ENCODE measurements at regions not wholly inside any gene's neighbourhood (a gene's known extent, or its start where the extent isn't known, plus 50 kb on each side); places are given as distances from the start of the nearest gene placed in this dataset.
"Not testable (repeated sequence)": the region's sequence is repeated elsewhere in the genome, so short reads cannot be mapped to it uniquely, and the experiment has no call there.

GRCh38 chr1:146630302-146630701 lies 307.8 kb upstream of the NBPF12 start:
- intact Hi-C loops (cut with DNase I); H3K4me1 ChIP-seq; H3K27me3 ChIP-seq; ATAC-seq; H3K27ac ChIP-seq; H3K36me3 ChIP-seq (replicated peaks in 1 of 2; ENCODE audit: insufficient read depth in 1 of 2, low read depth in 2 of 2); DNase-seq; H3K4me3 ChIP-seq; H3K9me3 ChIP-seq: not testable (repeated sequence)
- 57% methylated on average over 1 of the region's 1 CpG; no CpG with 5 or more reads in 1 of the 2 donors for WGBS, 2 donors

DNA sequence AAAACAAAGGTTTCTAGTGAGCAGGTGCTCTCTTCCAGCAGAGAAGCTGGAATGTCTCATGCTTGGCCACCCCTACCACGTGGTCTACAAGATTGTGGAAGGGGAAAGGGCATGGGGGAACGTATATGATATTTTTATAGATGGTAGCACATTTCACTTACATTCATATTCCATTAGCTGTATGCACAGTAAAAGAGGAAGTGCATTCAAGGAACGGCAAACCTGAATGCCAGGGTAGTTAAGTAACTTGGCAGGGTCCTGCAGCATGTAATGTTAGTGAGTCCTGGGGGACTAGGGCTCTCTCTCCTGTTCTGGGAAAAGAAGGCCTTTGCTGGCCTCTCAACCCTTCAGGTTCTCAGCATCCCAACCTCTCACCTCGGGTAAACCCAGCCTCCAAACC lies 319.5 kb upstream of the NBPF12 start:
- H3K4me1 ChIP-seq; H3K4me3 ChIP-seq; H3K36me3 ChIP-seq (replicated peaks in 1 of 2; ENCODE audit: insufficient read depth in 1 of 2, low read depth in 2 of 2); intact Hi-C loops (cut with DNase I); H3K27ac ChIP-seq; H3K9me3 ChIP-seq; ATAC-seq; DNase-seq; H3K27me3 ChIP-seq: not testable (repeated sequence)
- WGBS, 2 donors, result 71 to 75% methylated on average over 2 to 3 of the region's 4 CpGs

DNA sequence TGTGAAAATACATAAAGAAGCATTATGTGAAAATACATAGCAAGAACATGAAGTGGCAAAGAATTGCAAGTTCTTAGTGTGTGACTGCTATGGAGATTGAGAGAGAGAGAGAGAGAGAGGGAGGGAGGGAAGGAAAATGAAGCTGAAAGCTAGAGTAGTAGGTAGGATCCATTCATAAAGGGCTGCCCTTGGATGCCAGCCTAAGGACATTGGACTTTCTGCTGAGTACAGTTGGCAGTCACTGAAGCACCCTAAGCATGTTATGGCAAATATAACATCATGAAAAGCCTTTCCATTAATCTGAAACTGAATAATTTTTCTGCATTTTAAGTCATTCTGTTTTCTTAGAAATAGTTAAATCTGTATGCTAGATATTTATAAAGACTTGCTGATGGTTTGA lies 333.4 kb upstream of the NBPF12 start:
- ATAC-seq; H3K4me3 ChIP-seq; H3K4me1 ChIP-seq; H3K36me3 ChIP-seq (replicated peaks in 1 of 2; ENCODE audit: insufficient read depth in 1 of 2, low read depth in 2 of 2); H3K27ac ChIP-seq; intact Hi-C loops (cut with DNase I); H3K9me3 ChIP-seq; H3K27me3 ChIP-seq; DNase-seq: not testable (repeated sequence)

DNA sequence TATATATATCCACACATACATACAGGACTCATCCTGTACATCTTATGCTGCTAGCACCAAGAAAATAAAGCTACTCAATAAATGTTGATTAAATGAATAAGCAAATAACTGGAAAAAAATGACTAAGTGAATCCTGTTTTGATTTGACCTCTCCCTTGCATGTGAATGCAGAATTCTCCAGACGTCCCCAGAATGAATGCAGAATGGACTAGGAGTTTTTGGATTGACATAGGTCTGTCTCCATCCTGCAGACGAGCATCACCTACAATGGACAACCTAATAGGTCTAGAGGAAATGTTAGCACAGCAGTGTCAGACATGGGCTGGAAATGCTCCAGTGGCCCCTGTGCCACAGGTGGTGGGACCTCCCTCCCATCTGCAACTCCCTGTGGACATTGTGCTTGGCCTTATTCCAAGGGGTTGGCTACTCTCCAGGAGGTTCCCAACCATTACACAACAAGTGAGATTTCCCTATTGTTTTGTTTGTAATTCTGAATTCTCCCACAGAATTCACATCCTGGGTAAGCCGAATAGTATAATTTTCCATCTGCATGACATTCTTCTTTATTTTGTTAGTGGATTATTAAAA lies 337.3 kb upstream of the NBPF12 start:
- ATAC-seq; DNase-seq; H3K9me3 ChIP-seq; intact Hi-C loops (cut with DNase I); H3K27ac ChIP-seq; H3K27me3 ChIP-seq; H3K36me3 ChIP-seq (replicated peaks in 1 of 2; ENCODE audit: insufficient read depth in 1 of 2, low read depth in 2 of 2); H3K4me3 ChIP-seq; H3K4me1 ChIP-seq: not testable (repeated sequence)
- 15 to 29% methylated on average over 1 of the region's 3 CpGs for WGBS, 2 donors

GRCh38 chr1:146599906-146600305 lies 338.2 kb upstream of the NBPF12 start:
- intact Hi-C loops (cut with DNase I), result not testable (repeated sequence)

GRCh38 chr1:146581229-146581628 lies 352.4 kb upstream of the NOTCH2NLA start:
- H3K36me3 ChIP-seq (replicated peaks in 1 of 2; ENCODE audit: insufficient read depth in 1 of 2, low read depth in 2 of 2); DNase-seq; H3K9me3 ChIP-seq; H3K27ac ChIP-seq; H3K27me3 ChIP-seq; intact Hi-C loops (cut with DNase I); H3K4me3 ChIP-seq; ATAC-seq; H3K4me1 ChIP-seq: not testable (repeated sequence)
- WGBS, 2 donors, result 80 to 93% methylated on average over 1 of the region's 1 CpG

More at GRCh38 chr1:146599906-146600305, 338.2 kb upstream of the NBPF12 start:
- H3K9me3 ChIP-seq; H3K27me3 ChIP-seq; DNase-seq; H3K4me1 ChIP-seq; H3K4me3 ChIP-seq; ATAC-seq; H3K36me3 ChIP-seq (replicated peaks in 1 of 2; ENCODE audit: insufficient read depth in 1 of 2, low read depth in 2 of 2); H3K27ac ChIP-seq: not testable (repeated sequence)
- 82 to 89% methylated on average over 1 of the region's 3 CpGs for WGBS, 2 donors

- not testable (repeated sequence) for ATAC-seq; H3K36me3 ChIP-seq (replicated peaks in 1 of 2; ENCODE audit: insufficient read depth in 1 of 2, low read depth in 2 of 2)
- WGBS, 2 donors, result 43 to 50% methylated on average over 1 of the region's 2 CpGs
Measured at GRCh38 chr1:146567541-146567940, 338.7 kb upstream of the NOTCH2NLA start.

GRCh38 chr1:146558032-146558431 lies 329.2 kb upstream of the NOTCH2NLA start:
- H3K4me1 ChIP-seq; ATAC-seq; H3K36me3 ChIP-seq (replicated peaks in 1 of 2; ENCODE audit: insufficient read depth in 1 of 2, low read depth in 2 of 2); intact Hi-C loops (cut with DNase I); H3K27ac ChIP-seq; H3K9me3 ChIP-seq; H3K4me3 ChIP-seq; H3K27me3 ChIP-seq; DNase-seq: not testable (repeated sequence)
- WGBS, 2 donors, result 83 to 89% methylated on average over 1 to 3 of the region's 3 CpGs

More at GRCh38 chr1:146567541-146567940, 338.7 kb upstream of the NOTCH2NLA start:
- intact Hi-C loops (cut with DNase I); H3K27me3 ChIP-seq; H3K4me1 ChIP-seq; H3K27ac ChIP-seq; H3K9me3 ChIP-seq; H3K4me3 ChIP-seq; DNase-seq: not testable (repeated sequence)

DNA sequence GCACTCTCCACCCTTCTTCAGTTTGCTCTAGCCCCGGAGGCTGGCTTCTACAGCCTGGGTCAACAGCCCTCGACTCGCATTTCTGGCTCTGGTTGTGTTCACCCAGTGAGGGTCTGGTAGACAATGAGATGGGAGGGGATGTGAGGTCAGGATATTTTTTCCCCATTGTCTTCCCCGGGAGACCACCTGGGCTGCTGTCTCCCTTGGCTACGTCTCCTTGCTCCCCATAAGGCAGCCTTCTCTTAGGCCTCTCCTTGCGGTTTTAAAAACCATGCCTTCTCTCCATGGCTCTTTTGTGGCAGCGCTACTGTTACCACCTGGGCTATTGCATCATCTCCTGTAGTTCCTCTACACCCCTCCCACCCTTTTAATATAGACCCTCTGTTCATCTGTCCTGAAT lies 327.6 kb upstream of the NOTCH2NLA start:
- intact Hi-C loops (cut with DNase I), result not testable (repeated sequence)

GRCh38 chr1:146552414-146552813 lies 323.6 kb upstream of the NOTCH2NLA start:
- H3K27ac ChIP-seq; ATAC-seq; H3K9me3 ChIP-seq; H3K36me3 ChIP-seq (replicated peaks in 1 of 2; ENCODE audit: insufficient read depth in 1 of 2, low read depth in 2 of 2); intact Hi-C loops (cut with DNase I); DNase-seq; H3K27me3 ChIP-seq; H3K4me1 ChIP-seq; H3K4me3 ChIP-seq: not testable (repeated sequence)
- 74 to 84% methylated on average over 2 to 3 of the region's 3 CpGs for WGBS, 2 donors

More for the DNA sequence above, 327.6 kb upstream of the NOTCH2NLA start:
- H3K4me1 ChIP-seq; H3K9me3 ChIP-seq; ATAC-seq; H3K4me3 ChIP-seq; H3K36me3 ChIP-seq (replicated peaks in 1 of 2; ENCODE audit: insufficient read depth in 1 of 2, low read depth in 2 of 2); H3K27ac ChIP-seq; DNase-seq; H3K27me3 ChIP-seq: not testable (repeated sequence)
- 47% methylated on average over 4 of the region's 7 CpGs; no CpG with 5 or more reads in 1 of the 2 donors for WGBS, 2 donors

GRCh38 chr1:146548684-146549083 lies 319.9 kb upstream of the NOTCH2NLA start:
- H3K27me3 ChIP-seq; H3K9me3 ChIP-seq; intact Hi-C loops (cut with DNase I); H3K4me1 ChIP-seq; DNase-seq; H3K36me3 ChIP-seq (replicated peaks in 1 of 2; ENCODE audit: insufficient read depth in 1 of 2, low read depth in 2 of 2); ATAC-seq; H3K4me3 ChIP-seq; H3K27ac ChIP-seq: not testable (repeated sequence)
- WGBS, 2 donors, result 83 to 91% methylated on average over 7 to 8 of the region's 9 CpGs

DNA sequence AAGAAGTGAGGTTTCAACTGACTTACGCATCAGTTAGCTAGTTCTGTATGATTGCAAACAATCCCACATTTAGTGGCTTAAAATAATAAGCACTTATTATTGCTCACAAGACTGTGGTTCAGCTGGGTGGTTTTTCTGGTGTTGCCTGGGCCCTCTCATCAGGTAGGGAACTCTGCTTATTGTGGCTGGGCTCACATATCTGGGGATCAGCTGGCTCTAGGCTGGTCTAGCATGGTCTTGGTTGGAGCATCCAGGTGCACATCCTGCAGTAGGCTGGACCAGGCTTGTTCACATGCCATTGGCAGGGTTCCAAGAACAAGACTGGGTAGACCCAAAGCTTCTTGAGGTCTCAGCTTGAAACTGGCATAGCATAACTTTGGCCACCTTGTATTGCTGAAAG lies 317.4 kb upstream of the NOTCH2NLA start:
- 100% methylated on average over 1 of the region's 1 CpG for WGBS, 2 donors

More for the DNA sequence above, 317.4 kb upstream of the NOTCH2NLA start:
- H3K4me1 ChIP-seq; ATAC-seq; H3K27ac ChIP-seq; H3K4me3 ChIP-seq; DNase-seq; intact Hi-C loops (cut with DNase I); H3K36me3 ChIP-seq (replicated peaks in 1 of 2; ENCODE audit: insufficient read depth in 1 of 2, low read depth in 2 of 2); H3K9me3 ChIP-seq; H3K27me3 ChIP-seq: not testable (repeated sequence)
